Activated B cell treated with CpG ODN at 0.5 μM for 24 hours (primary cell): ENCODE measurements at regions not wholly inside any gene's neighbourhood (a gene's known extent, or its start where the extent isn't known, plus 50 kb on each side); places are given as distances from the start of the nearest gene placed in this dataset.
A peak's percentile ranks its signal among the peaks of the same experiment; 100 is the strongest.

Experiments used
- ATAC-seq: fragments of 200-7000 bp; cut with Tn5 transposase; one replicate; pipeline ENCODE4 v1.10.0; 2021; ENCODE audit warnings: low read depth, mild to moderate bottlenecking, moderate library complexity
- CTCF ChIA-PET: fragments of 350-600 bp; sonication (Branson Sonifier 250); formaldehyde crosslinking; loops from one replicate; lab custom pipeline; 2021; ENCODE audit warnings: antibody characterized with exemption; lab: Charles Lee
- POLR2A ChIA-PET: fragments of 350-600 bp; sonication (Branson Sonifier 250); formaldehyde crosslinking; loops from one replicate; lab custom pipeline; 2021; ENCODE audit warnings: antibody characterized with exemption; lab: Charles Lee
- DNase-seq: peaks from one replicate; pipeline ENCODE4 v3.0.0; 2022
- H3K27ac Mint-ChIP-seq: one replicate; pipeline ENCODE4 v1.8.0; 2020; ENCODE audit warnings: mixed read lengths
- H3K27me3 Mint-ChIP-seq: one replicate; pipeline ENCODE4 v1.8.0; 2021; ENCODE audit warnings: mixed read lengths
- H3K36me3 Mint-ChIP-seq: one replicate; pipeline ENCODE4 v1.8.0; 2021; ENCODE audit warnings: low read depth, mixed read lengths
- H3K4me1 Mint-ChIP-seq: one replicate; pipeline ENCODE4 v1.8.0; 2021; ENCODE audit warnings: mixed read lengths
- H3K4me3 Mint-ChIP-seq: one replicate; pipeline ENCODE4 v1.8.0; 2020; ENCODE audit warnings: mild to moderate bottlenecking, mixed read lengths
- H3K9me3 Mint-ChIP-seq: one replicate; pipeline ENCODE4 v1.8.0; 2020; ENCODE audit warnings: mixed read lengths
- intact Hi-C: fragments of 100-400 bp; cut with micrococcal nuclease; formaldehyde crosslinking; loops from one replicate; pipeline ENCODE4 v1.15.1; 2024
- TF ChIP-seq, protein P1 (sequence below): fragments of 200-600 bp; IDR thresholded peaks from one replicate; pipeline ENCODE4 v1.8.0; 2022; ENCODE audit warnings: antibody characterized with exemption, mild to moderate bottlenecking

DNA sequence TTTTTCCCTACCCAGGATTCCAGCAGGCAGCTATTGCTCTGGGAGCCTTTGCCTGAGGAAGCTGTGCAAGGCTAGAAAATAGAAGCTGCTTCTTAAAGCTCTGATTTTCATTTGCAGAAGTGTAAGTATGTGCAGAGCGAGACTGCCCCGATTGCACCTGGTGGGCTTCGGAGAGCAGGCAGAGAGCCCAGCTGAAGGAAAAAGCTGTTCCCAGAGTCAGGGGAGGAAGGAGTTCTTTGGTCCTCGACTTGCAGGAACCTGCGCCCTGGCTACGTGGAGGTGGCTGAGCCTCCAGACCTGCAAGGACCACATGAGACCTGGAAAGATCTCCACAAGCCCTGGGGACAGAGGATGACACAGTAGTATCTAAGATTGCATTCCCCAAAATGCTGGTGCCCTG, 235.0 kb upstream of the ARGLU1 start:
- no peak for ATAC-seq

DNA sequence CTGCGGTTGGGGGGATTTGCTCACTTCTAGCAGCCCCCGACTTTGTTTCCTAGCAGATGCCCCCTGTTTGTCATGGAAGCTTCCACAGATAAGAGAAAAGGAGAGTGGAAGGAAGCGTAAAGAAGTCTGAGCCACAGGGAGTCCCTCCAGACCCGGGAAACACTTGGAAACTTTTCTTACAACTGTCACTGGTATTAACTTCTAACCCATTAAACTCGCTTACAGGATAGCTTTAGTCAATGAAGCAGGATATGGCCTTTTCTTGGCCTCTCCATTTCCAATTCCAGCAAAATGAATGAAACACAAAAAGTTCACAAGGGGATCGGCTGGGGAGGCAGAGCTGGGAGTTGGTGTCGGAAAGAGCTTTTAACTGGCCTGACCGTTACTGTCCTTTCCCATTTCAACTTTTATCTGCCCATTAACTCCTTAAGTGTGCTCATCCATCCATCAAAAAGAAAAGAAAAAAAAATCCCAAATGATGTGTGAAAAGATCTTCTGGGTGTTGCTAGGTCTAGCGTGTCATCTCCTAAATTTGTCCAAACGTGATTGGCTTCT, 231.9 kb upstream of the ARGLU1 start:
- no peak for DNase-seq
- ChIA-PET POLR2A (no interaction called here), CTCF (no interaction called here)

More for the DNA sequence above, 235.0 kb upstream of the ARGLU1 start:
- Mint-ChIP-seq H3K27ac (no peak overlapping the region), H3K27me3 (no peaks in the 10 kb centered on the region), H3K4me3 (no peak overlapping the region), H3K4me1 (no peaks in the 10 kb centered on the region), H3K36me3 (no peaks in the 10 kb centered on the region), H3K9me3 (no peaks in the 10 kb centered on the region)
- TF ChIP-seq, protein P1, sequence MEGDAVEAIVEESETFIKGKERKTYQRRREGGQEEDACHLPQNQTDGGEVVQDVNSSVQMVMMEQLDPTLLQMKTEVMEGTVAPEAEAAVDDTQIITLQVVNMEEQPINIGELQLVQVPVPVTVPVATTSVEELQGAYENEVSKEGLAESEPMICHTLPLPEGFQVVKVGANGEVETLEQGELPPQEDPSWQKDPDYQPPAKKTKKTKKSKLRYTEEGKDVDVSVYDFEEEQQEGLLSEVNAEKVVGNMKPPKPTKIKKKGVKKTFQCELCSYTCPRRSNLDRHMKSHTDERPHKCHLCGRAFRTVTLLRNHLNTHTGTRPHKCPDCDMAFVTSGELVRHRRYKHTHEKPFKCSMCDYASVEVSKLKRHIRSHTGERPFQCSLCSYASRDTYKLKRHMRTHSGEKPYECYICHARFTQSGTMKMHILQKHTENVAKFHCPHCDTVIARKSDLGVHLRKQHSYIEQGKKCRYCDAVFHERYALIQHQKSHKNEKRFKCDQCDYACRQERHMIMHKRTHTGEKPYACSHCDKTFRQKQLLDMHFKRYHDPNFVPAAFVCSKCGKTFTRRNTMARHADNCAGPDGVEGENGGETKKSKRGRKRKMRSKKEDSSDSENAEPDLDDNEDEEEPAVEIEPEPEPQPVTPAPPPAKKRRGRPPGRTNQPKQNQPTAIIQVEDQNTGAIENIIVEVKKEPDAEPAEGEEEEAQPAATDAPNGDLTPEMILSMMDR: no peak
- intact Hi-C loops: no loop called here
- DNase-seq: no peak
- POLR2A ChIA-PET: no interaction called here
- CTCF ChIA-PET: no interaction called here

DNA sequence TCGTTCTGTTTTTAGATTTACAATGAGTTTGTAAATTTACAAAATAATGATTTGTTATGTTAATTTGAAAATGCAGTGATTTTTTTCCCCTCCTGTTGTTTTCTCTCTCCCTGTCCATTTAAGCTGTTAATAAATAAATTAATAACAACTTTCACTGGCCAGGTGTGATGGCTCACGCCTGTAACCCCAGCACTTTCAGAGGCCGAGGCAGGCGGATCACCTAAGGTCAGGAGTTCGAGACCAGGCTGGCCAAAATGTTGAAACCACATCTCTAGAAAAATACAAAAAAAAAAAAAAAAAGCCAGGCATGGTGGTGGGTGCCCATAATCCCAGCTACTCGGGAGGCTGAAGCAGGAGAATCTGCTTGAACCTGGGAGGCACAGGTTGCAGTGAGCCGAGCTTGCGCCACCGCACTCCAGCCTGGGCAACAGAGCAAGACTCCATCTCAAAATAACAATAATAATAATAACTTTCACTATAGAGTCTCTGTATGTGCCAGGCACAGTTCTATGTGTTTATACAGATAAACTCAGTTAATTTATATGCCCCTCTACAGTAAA, 229.2 kb upstream of the ARGLU1 start:
- DNase-seq: no peak
- Mint-ChIP-seq H3K36me3 (no peaks in the 10 kb centered on the region), H3K4me1 (peaks cover 9% of the 10 kb centered on the region), H3K4me3 (no peak overlapping the region), H3K9me3 (no peaks in the 10 kb centered on the region), H3K27ac (no peak overlapping the region), H3K27me3 (no peaks in the 10 kb centered on the region)
- intact Hi-C loops: no loop called here
- POLR2A ChIA-PET: interaction anchor here (0.6 kb wide), 1 partner anchor 70 kb away, joined by 3 read pairs; no protein-coding TSS in a partner anchor
- CTCF ChIA-PET: no interaction called here
- no peak for ATAC-seq
- TF ChIP-seq, protein P1: no peak

More for the DNA sequence above, 231.9 kb upstream of the ARGLU1 start:
- TF ChIP-seq, protein P1: no peak
- H3K4me3 Mint-ChIP-seq: no peak overlapping the region
- no peak overlapping the region for H3K27ac Mint-ChIP-seq
- intact Hi-C loops: no loop called here
- ATAC-seq: no peak
- H3K9me3 Mint-ChIP-seq: no peaks in the 10 kb centered on the region
- no peaks in the 10 kb centered on the region for H3K36me3 Mint-ChIP-seq
- H3K27me3 Mint-ChIP-seq: no peaks in the 10 kb centered on the region
- peaks cover 9% of the 10 kb centered on the region for H3K4me1 Mint-ChIP-seq

DNA sequence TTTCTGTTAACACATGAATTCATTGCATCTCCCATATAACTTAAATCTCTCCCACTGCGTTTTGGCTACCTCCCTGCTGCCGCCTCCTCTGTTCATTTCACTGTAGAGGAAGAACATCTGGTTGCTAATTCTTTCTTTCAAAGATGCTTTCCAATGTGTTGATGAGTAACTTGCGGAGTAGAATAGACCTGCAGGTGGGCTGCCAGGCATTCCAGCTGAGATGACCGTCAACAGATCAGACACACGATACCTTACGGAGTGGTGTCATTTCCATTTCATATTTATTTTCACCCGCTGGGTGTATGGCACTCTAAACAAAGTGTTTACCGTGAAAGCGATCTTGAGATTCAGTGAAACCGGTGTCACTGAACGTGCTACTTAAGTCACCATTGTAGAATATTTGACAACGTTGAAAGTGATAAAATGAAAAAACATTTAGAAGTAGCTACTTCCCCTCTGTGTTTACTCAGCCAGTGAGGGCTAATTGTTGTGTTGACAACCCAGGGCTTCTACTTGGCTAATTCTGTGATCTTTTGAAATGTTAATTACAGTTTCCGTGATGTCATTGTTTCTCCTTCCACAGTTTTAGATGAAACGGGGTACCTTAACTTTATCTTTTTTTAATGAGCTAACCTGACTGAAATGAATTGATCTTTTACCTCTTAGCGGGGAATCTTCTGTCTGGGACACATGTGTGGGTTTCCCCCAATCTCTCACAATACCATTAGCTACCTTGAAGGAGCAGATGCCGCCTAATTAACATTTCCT, 228.5 kb upstream of the ARGLU1 start:
- H3K4me1 Mint-ChIP-seq: peaks cover 9% of the 10 kb centered on the region
- CTCF ChIA-PET: no interaction called here
- no peaks in the 10 kb centered on the region for H3K9me3 Mint-ChIP-seq
- TF ChIP-seq, protein P1: no peak
- H3K27me3 Mint-ChIP-seq: no peaks in the 10 kb centered on the region
- peak overlapping the region; percentile 50 for H3K4me3 Mint-ChIP-seq
- no peak for DNase-seq
- H3K27ac Mint-ChIP-seq: no peak overlapping the region
- no peaks in the 10 kb centered on the region for H3K36me3 Mint-ChIP-seq
- POLR2A ChIA-PET: interaction anchor here (0.6 kb wide), 1 partner anchor 71 kb away, joined by 3 read pairs; no protein-coding TSS in a partner anchor
- ATAC-seq: no peak
- intact Hi-C loops: no loop called here

DNA sequence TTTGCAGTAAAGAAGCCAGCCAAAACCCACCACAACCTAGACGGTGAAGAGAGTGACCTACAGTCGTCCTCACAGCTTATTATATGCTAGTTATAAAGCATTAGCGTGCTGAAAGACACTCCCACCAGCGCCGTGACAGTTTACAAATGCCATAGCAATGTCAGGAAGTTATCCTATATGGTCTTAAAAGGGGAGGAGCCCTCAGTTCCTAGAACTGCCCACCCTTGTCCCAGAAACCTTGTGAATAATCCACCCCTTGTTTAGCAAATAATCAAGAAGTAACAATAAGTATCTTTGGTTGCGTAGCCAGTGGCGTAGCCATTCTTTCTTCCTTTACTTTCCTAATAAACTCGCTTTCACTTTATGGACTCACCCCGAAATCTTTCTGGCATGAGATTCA, 227.9 kb upstream of the ARGLU1 start:
- H3K4me1 Mint-ChIP-seq: peaks cover 9% of the 10 kb centered on the region
- H3K9me3 Mint-ChIP-seq: no peaks in the 10 kb centered on the region
- no peaks in the 10 kb centered on the region for H3K36me3 Mint-ChIP-seq
- TF ChIP-seq, protein P1: no peak
- H3K27ac Mint-ChIP-seq: no peak overlapping the region
- H3K27me3 Mint-ChIP-seq: no peaks in the 10 kb centered on the region
- intact Hi-C loops: no loop called here
- ChIA-PET POLR2A (no interaction called here), CTCF (no interaction called here)
- ATAC-seq (no peak), DNase-seq (no peak)
- H3K4me3 Mint-ChIP-seq: peak overlapping the region; percentile 50
